NCI-H146 treated with DMSO at 0.1 percent for 48 hours (cell line): ENCODE measurements at regions not wholly inside any gene's neighbourhood (a gene's known extent, or its start where the extent isn't known, plus 50 kb on each side); places are given as distances from the start of the nearest gene placed in this dataset.
"Not testable (repeated sequence)": the region's sequence is repeated elsewhere in the genome, so short reads cannot be mapped to it uniquely, and the experiment has no call there.

Source experiments
- DNase-seq: peaks from one replicate; lab custom pipeline; 2025; ENCODE audit not compliant: unreplicated experiment; lab: John Stamatoyannopoulos, UW

GRCh38 chr12:124707316-124707715, 139.9 kb upstream of the NCOR2 start:
- DNase-seq: no peak

GRCh38 chr12:124706363-124706762, 139.0 kb upstream of the NCOR2 start:
- no peak for DNase-seq

GRCh38 chr12:124705545-124706138, 138.2 kb upstream of the NCOR2 start:
- no peak for DNase-seq

GRCh38 chr12:124704619-124705018, 137.2 kb upstream of the NCOR2 start:
- no peak for DNase-seq

GRCh38 chr12:124703856-124704255, 136.4 kb upstream of the NCOR2 start:
- DNase-seq: no peak

GRCh38 chr12:124702736-124703135, 135.3 kb upstream of the NCOR2 start:
- DNase-seq: no peak

- DNase-seq: no peak
Measured at GRCh38 chr12:124700810-124701592, 133.6 kb upstream of the NCOR2 start.

- DNase-seq: no peak
Measured at GRCh38 chr12:124699909-124700308, 132.5 kb upstream of the NCOR2 start.

- no peak for DNase-seq
Measured at GRCh38 chr12:124698998-124699305, 131.5 kb upstream of the NCOR2 start.

- no peak for DNase-seq
Measured at GRCh38 chr12:124698211-124698997, 131.0 kb upstream of the NCOR2 start.

GRCh38 chr12:124697722-124698121, 130.3 kb upstream of the NCOR2 start:
- not testable (repeated sequence) for DNase-seq

- DNase-seq: peak; percentile 25
Measured at GRCh38 chr12:124696693-124697476, 129.5 kb upstream of the NCOR2 start.

- no peak for DNase-seq
Measured at GRCh38 chr12:124695861-124696260, 128.4 kb upstream of the NCOR2 start.

- peak; percentile 39 for DNase-seq
Measured at GRCh38 chr12:124694846-124695497, 127.6 kb upstream of the NCOR2 start.

GRCh38 chr12:124694250-124694649, 126.8 kb upstream of the NCOR2 start:
- no peak for DNase-seq

GRCh38 chr12:124693111-124693723, 125.8 kb upstream of the NCOR2 start:
- DNase-seq: no peak

- no peak for DNase-seq
Measured at GRCh38 chr12:124692443-124692842, 125.0 kb upstream of the NCOR2 start.

- no peak for DNase-seq
Measured at GRCh38 chr12:124691429-124691828, 124.0 kb upstream of the NCOR2 start.

GRCh38 chr12:124689631-124690030, 122.2 kb upstream of the NCOR2 start:
- no peak for DNase-seq

- no peak for DNase-seq
Measured at GRCh38 chr12:124688356-124688992, 121.1 kb upstream of the NCOR2 start.
